Gastrocnemius medialis (tissue), 4 donors: ENCODE measurements at regions not wholly inside any gene's neighbourhood (a gene's known extent, or its start where the extent isn't known, plus 50 kb on each side); places are given as distances from the start of the nearest gene placed in this dataset.
"Not testable (repeated sequence)": the region's sequence is repeated elsewhere in the genome, so short reads cannot be mapped to it uniquely, and the experiment has no call there.

Experiments used
- ATAC-seq, 2 donors: fragments of 150-250 bp; one replicate each; pipeline ENCODE4 v1.9.1; 2016
- DNase-seq, 2 donors: peaks; one replicate each; pipeline ENCODE4 v3.0.0-alpha.2; 2019
- H3K27ac ChIP-seq, 4 donors: fragments of 200-600 bp; sonication (generic); 1 replicate in 1 of 4; 2 replicates in 3 of 4; pipeline ENCODE4 v1.5.1; 2016 to 2018; ENCODE audit warnings: mild to moderate bottlenecking in 2 of 4, moderate library complexity in 1 of 4
- H3K27me3 ChIP-seq, 3 donors: fragments of 200-600 bp; sonication (generic) in 2 of 3; 1 replicate in 1 of 3; 2 replicates in 2 of 3; pipeline versions ENCODE4 v1.5.1 to v1.6.0; 2016 to 2019; ENCODE audit warnings: mild to moderate bottlenecking in 1 of 3, moderate library complexity in 1 of 3
- H3K36me3 ChIP-seq, 2 donors: fragments of 200-600 bp; sonication (generic) in 1 of 2; one replicate each; pipeline ENCODE4 v1.5.1; 2017 to 2018
- H3K4me1 ChIP-seq, 2 donors: fragments of 200-600 bp; sonication (generic) in 1 of 2; one replicate each; pipeline ENCODE4 v1.5.1; 2016 to 2017; ENCODE audit warnings: mild to moderate bottlenecking in 2 of 2
- H3K4me3 ChIP-seq, 4 donors: fragments of 200-600 bp; sonication (generic) in 3 of 4; 1 replicate in 1 of 4; 2 replicates in 3 of 4; pipeline ENCODE4 v1.5.1; 2016 to 2019; ENCODE audit warnings: mild to moderate bottlenecking in 2 of 4
- H3K9me3 ChIP-seq, 3 donors: fragments of 200-600 bp; sonication (generic) in 2 of 3; 1 replicate in 1 of 3; 2 replicates in 2 of 3; pipeline ENCODE4 v1.5.1; 2016 to 2019
- CTCF ChIP-seq, 5 experiments: fragments of 450-650 bp in 3 of 5; fragments of 200-600 bp in 2 of 5; sonication (generic) in 2 of 5; IDR thresholded peaks in 4 of 5; conservative IDR thresholded peaks in 1 of 5; 1 replicate in 4 of 5; 2 replicates in 1 of 5; pipeline ENCODE4 v1.5.1; 2016 to 2019; ENCODE audit warnings: antibody characterized with exemption in 5 of 5, mild to moderate bottlenecking in 3 of 5, moderate library complexity in 3 of 5
- POLR2A ChIP-seq, 2 donors: fragments of 450-650 bp; IDR thresholded peaks; one replicate each; pipeline ENCODE4 v1.6.1; 2017; ENCODE audit warnings: antibody characterized with exemption in 2 of 2, mild to moderate bottlenecking in 2 of 2, moderate library complexity in 2 of 2
- in situ Hi-C, 4 donors: fragments of 200-750 bp; cut with MboI; loops; one replicate each; pipeline versions ENCODE4 v1.15.0 to v1.8.0; 2017; ENCODE audit warnings: low sequenced_read_pairs in 4 of 4
- intact Hi-C: fragments of 100-400 bp; cut with DNase I; formaldehyde crosslinking; loops from one replicate; pipeline ENCODE4 v1.15.1; 2023; ENCODE audit warnings: low total_unique reads

GRCh38 chr19:20444202-20444885 lies 121.2 kb downstream of the ZNF737 start:
- H3K36me3 ChIP-seq: no peaks in the 10 kb centered on the region
- ATAC-seq: no peak
- H3K4me1 ChIP-seq: no peaks in the 10 kb centered on the region
- no peaks in the 10 kb centered on the region for H3K27me3 ChIP-seq
- no peak overlapping the region for H3K4me3 ChIP-seq
- intact Hi-C loops: no loop called here
- TF ChIP-seq POLR2A (IDR thresholded peaks at IDR 0.05): no peak
- in situ Hi-C loops: no loop called here
- no peaks in the 10 kb centered on the region for H3K9me3 ChIP-seq
- no peak overlapping the region for H3K27ac ChIP-seq
- DNase-seq: no peak

GRCh38 chr19:20432266-20432842 lies 133.2 kb downstream of the ZNF737 start:
- H3K4me3 ChIP-seq, H3K4me1 ChIP-seq, intact Hi-C loops, DNase-seq, H3K9me3 ChIP-seq, H3K36me3 ChIP-seq, H3K27ac ChIP-seq, H3K27me3 ChIP-seq, ATAC-seq, in situ Hi-C loops: not testable (repeated sequence)

GRCh38 chr19:20431826-20432225 lies 133.8 kb downstream of the ZNF737 start:
- Histone ChIP-seq H3K4me1 (no peaks in the 10 kb centered on the region), H3K27me3 (no peaks in the 10 kb centered on the region), H3K36me3 (no peaks in the 10 kb centered on the region), H3K4me3 (no peak overlapping the region), H3K27ac (no peak overlapping the region), H3K9me3 (no peaks in the 10 kb centered on the region)
- no peak for DNase-seq
- intact Hi-C loops: no loop called here
- no peak for TF ChIP-seq CTCF (IDR thresholded peaks at IDR 0.05 in 4 of 5, conservative IDR thresholded peaks at IDR 0.05 in 1 of 5)
- no peak for TF ChIP-seq POLR2A (IDR thresholded peaks at IDR 0.05)
- in situ Hi-C loops: no loop called here
- ATAC-seq: no peak

GRCh38 chr19:20423381-20424197 lies 142.0 kb downstream of the ZNF737 start:
- no peaks in the 10 kb centered on the region for H3K36me3 ChIP-seq
- H3K4me3 ChIP-seq: peak overlapping the region; percentile 42 to 61 (median 58)
- no peaks in the 10 kb centered on the region for H3K4me1 ChIP-seq
- H3K9me3 ChIP-seq: no peaks in the 10 kb centered on the region
- H3K27me3 ChIP-seq: peaks cover 0 to 6% (median 0%) of the 10 kb centered on the region in 3 donors
- H3K27ac ChIP-seq: peak overlapping the region; percentile 50 to 73 (median 66)
- intact Hi-C loops: loop anchor here (10.0 kb wide), 1 partner anchor 241 kb away; the partner anchor contains the start of gene ZNF626
- DNase-seq (peak in 1 of 2 donors; percentile 38), ATAC-seq (peak in 1 of 2 donors; percentile 60)
- no peak for TF ChIP-seq CTCF (IDR thresholded peaks at IDR 0.05 in 4 of 5, conservative IDR thresholded peaks at IDR 0.05 in 1 of 5)
- TF ChIP-seq POLR2A (IDR thresholded peaks at IDR 0.05): no peak
- in situ Hi-C loops: no loop called here

- H3K4me1 ChIP-seq: no peaks in the 10 kb centered on the region
- peak overlapping the region; percentile 42 to 61 (median 58) for H3K4me3 ChIP-seq
- intact Hi-C loops: loop anchor here (10.0 kb wide), 1 partner anchor 242 kb away; the partner anchor contains the start of gene ZNF626
- DNase-seq (no peak), ATAC-seq (no peak)
- H3K9me3 ChIP-seq: no peaks in the 10 kb centered on the region
- no peak for TF ChIP-seq CTCF (IDR thresholded peaks at IDR 0.05 in 4 of 5, conservative IDR thresholded peaks at IDR 0.05 in 1 of 5)
- no peak for TF ChIP-seq POLR2A (IDR thresholded peaks at IDR 0.05)
- peak overlapping the region; percentile 43 to 70 (median 56) for H3K27ac ChIP-seq
- peaks cover 0 to 6% (median 0%) of the 10 kb centered on the region in 3 donors for H3K27me3 ChIP-seq
- in situ Hi-C loops: no loop called here
- no peaks in the 10 kb centered on the region for H3K36me3 ChIP-seq
These were observed 143.1 kb downstream of the ZNF737 start for GRCh38 chr19:20422216-20423205.
